HUES64 (cell line): ENCODE measurements at regions not wholly inside any gene's neighbourhood (a gene's known extent, or its start where the extent isn't known, plus 50 kb on each side); places are given as distances from the start of the nearest gene placed in this dataset.
A peak's percentile ranks its signal among the peaks of the same experiment; 100 is the strongest.

Experiments used
- H3K27ac ChIP-seq: 2 replicates; pipeline ENCODE4 v1.7.0; 2013; ENCODE audit warnings: low read depth, low read length, inconsistent platforms
- H3K27me3 ChIP-seq: 2 replicates; pipeline ENCODE4 v1.6.1; 2013; ENCODE audit warnings: mild to moderate bottlenecking, low read length; ENCODE audit not compliant: insufficient read depth
- H3K36me3 ChIP-seq: 2 replicates; pipeline ENCODE4 v1.6.1; 2013; ENCODE audit warnings: mild to moderate bottlenecking, low read length; ENCODE audit not compliant: insufficient read depth
- H3K4me1 ChIP-seq: 2 replicates; pipeline ENCODE4 v1.6.1; 2013; ENCODE audit warnings: mild to moderate bottlenecking, low read length, moderate library complexity; ENCODE audit not compliant: insufficient read depth
- H3K4me3 ChIP-seq: 2 replicates; pipeline ENCODE4 v1.5.1; 2013; ENCODE audit warnings: mild to moderate bottlenecking, low read length, moderate library complexity
- H3K9ac ChIP-seq: 2 replicates; pipeline ENCODE4 v1.6.1; 2013; ENCODE audit warnings: mild to moderate bottlenecking, low read depth, low read length
- H3K9me3 ChIP-seq: 2 replicates; pipeline ENCODE4 v1.6.1; 2013; ENCODE audit warnings: low read depth, low read length; ENCODE audit not compliant: insufficient read depth
- WGBS: fragments of 150-250, 120-280 bp; methylation state at CpG from one replicate; pipeline ENCODE4 v1.1.7; 2013; ENCODE audit warnings: missing lambda C conversion rate; 5-methylcytosine and 5-hydroxymethylcytosine counted together

- no peaks in the 10 kb centered on the region for H3K27me3 ChIP-seq
- no peaks in the 10 kb centered on the region for H3K4me1 ChIP-seq
- WGBS = 91% methylated on average over 3 of the region's 3 CpGs
- peaks cover 10% of the 10 kb centered on the region for H3K9me3 ChIP-seq
- no peaks in the 10 kb centered on the region for H3K36me3 ChIP-seq
- no peak overlapping the region for H3K27ac ChIP-seq
- no peak overlapping the region for H3K4me3 ChIP-seq
- no peak overlapping the region for H3K9ac ChIP-seq
Measured at GRCh38 chr1:115577513-115577912, 64.3 kb upstream of the VANGL1 start.

DNA sequence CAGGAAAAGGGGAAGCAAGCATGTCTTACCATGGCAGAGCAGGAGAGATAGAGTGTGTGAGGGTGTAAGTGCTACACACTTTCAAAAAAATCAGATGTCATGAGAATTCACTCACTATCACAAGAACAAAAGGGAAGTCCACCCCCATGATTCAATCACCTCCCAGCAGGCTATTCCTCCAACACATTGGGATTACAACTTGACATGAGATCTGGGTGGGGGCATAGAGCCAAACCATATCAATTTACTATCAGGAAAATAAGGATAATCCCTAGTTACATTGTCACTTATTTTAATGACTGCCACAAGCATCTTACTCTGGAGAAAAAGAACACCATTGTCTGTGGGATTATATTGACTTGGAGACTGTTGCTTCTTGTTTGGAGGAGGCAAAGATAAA lies 66.1 kb upstream of the VANGL1 start:
- no peak overlapping the region for H3K27ac ChIP-seq
- no peak overlapping the region for H3K9ac ChIP-seq
- no peak overlapping the region for H3K4me3 ChIP-seq
- H3K36me3 ChIP-seq = no peaks in the 10 kb centered on the region
- peaks cover 17% of the 10 kb centered on the region for H3K9me3 ChIP-seq
- no peaks in the 10 kb centered on the region for H3K27me3 ChIP-seq
- H3K4me1 ChIP-seq = no peaks in the 10 kb centered on the region

DNA sequence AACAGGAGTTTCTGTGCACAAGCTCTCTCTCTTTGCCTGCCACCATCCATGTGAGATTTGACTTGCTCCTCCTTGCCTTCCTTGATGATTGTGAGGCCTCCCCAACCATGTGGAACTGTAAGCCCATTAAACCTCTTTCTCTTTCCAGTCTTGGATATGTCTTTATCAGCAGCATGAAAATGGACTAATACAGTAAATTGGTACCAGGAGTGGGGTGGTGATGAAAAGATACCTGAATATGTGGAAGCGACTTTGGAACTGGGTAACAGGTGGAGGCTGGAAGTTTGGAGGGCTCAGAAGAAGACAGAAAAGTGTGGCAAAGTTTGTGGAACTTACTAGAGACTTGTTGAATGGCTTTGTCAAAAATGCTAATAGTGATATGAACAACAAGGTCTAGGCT lies 69.1 kb upstream of the VANGL1 start:
- H3K4me1 ChIP-seq = no peaks in the 10 kb centered on the region
- H3K36me3 ChIP-seq = no peaks in the 10 kb centered on the region
- no peak overlapping the region for H3K4me3 ChIP-seq
- no peak overlapping the region for H3K27ac ChIP-seq
- peaks cover 17% of the 10 kb centered on the region for H3K9me3 ChIP-seq
- WGBS = 92% methylated on average over 1 of the region's 1 CpG
- H3K27me3 ChIP-seq = no peaks in the 10 kb centered on the region
- no peak overlapping the region for H3K9ac ChIP-seq

DNA sequence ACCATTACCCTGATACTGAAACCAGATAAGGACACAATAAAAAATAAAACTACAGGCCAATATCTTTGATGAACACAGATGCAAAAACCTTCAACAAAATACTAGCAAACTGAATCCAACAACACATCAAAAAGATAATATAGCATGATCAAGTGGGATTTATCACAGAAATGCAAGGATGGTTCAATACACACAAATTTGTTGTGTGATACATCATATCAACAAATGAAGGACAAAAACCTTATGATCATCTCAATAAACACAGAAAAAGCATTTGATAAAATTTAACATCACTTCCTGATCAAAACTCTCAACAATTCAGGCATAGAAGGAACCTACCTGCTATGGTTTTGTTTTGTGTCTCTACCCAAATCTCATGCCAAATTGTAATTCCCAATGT lies 74.3 kb upstream of the VANGL1 start:
- H3K9ac ChIP-seq = no peak overlapping the region
- peaks cover 26% of the 10 kb centered on the region for H3K27me3 ChIP-seq
- no peak overlapping the region for H3K4me3 ChIP-seq
- H3K36me3 ChIP-seq = no peaks in the 10 kb centered on the region
- peaks cover 14% of the 10 kb centered on the region; the same call in 1 of the 2 replicates for H3K9me3 ChIP-seq
- H3K4me1 ChIP-seq = peaks cover 4% of the 10 kb centered on the region; the same call in 1 of the 2 replicates
- H3K27ac ChIP-seq = no peak overlapping the region

- H3K9me3 ChIP-seq = peaks cover 9% of the 10 kb centered on the region; the same call in 1 of the 2 replicates
- peaks cover 4% of the 10 kb centered on the region; the same call in 1 of the 2 replicates for H3K4me1 ChIP-seq
- no peak overlapping the region for H3K9ac ChIP-seq
- H3K36me3 ChIP-seq = no peaks in the 10 kb centered on the region
- H3K4me3 ChIP-seq = no peak overlapping the region
- WGBS = 89% methylated on average over 3 of the region's 3 CpGs
- no peak overlapping the region for H3K27ac ChIP-seq
- H3K27me3 ChIP-seq = peaks cover 26% of the 10 kb centered on the region
Measured at GRCh38 chr1:115565791-115566190, 76.0 kb upstream of the VANGL1 start.

DNA sequence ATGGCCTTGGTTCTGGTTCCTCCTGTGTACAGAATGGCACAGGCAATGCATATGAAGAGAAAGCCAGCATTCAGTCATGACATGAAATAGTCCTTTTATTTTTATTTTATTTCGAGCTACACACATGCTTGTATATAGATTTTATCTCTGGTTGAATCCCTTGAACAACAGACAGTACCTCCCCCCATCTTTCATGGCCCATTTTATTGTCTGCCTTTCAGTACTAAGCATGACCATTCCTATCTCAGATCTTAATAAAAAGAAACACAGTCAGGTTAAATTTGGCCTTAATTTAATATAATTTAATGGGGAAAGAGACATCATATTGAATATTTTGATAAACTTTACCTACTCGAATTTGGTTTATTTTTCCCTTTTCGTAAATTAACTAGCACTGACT lies 76.4 kb upstream of the VANGL1 start:
- no peak overlapping the region for H3K9ac ChIP-seq
- H3K36me3 ChIP-seq = no peaks in the 10 kb centered on the region
- H3K27me3 ChIP-seq = peaks cover 26% of the 10 kb centered on the region
- H3K4me1 ChIP-seq = peaks cover 4% of the 10 kb centered on the region; the same call in 1 of the 2 replicates
- no peak overlapping the region for H3K27ac ChIP-seq
- H3K9me3 ChIP-seq = peaks cover 9% of the 10 kb centered on the region; the same call in 1 of the 2 replicates
- H3K4me3 ChIP-seq = no peak overlapping the region
- 86% methylated on average over 3 of the region's 3 CpGs for WGBS

- H3K27me3 ChIP-seq = peaks cover 26% of the 10 kb centered on the region
- H3K36me3 ChIP-seq = no peaks in the 10 kb centered on the region
- peaks cover 9% of the 10 kb centered on the region; the same call in 1 of the 2 replicates for H3K9me3 ChIP-seq
- peak overlapping the region; percentile 46 for H3K4me3 ChIP-seq
- no peak overlapping the region for H3K27ac ChIP-seq
- 74% methylated on average over 21 of the region's 25 CpGs for WGBS
- H3K4me1 ChIP-seq = peaks cover 4% of the 10 kb centered on the region; the same call in 1 of the 2 replicates
- no peak overlapping the region for H3K9ac ChIP-seq
Measured at GRCh38 chr1:115564201-115564600, 77.6 kb upstream of the VANGL1 start.

GRCh38 chr1:115560027-115560426 lies 81.7 kb upstream of the VANGL1 start:
- Histone ChIP-seq H3K27me3 (peaks cover 17% of the 10 kb centered on the region), H3K36me3 (no peaks in the 10 kb centered on the region), H3K27ac (no peak overlapping the region), H3K9me3 (no peaks in the 10 kb centered on the region), H3K9ac (no peak overlapping the region), H3K4me1 (peaks cover 9% of the 10 kb centered on the region; the same call in 1 of the 2 replicates), H3K4me3 (no peak overlapping the region)
- WGBS = 54% methylated on average over 6 of the region's 7 CpGs

- 95% methylated on average over 2 of the region's 2 CpGs for WGBS
- Histone ChIP-seq H3K4me3 (no peak overlapping the region), H3K27me3 (no peaks in the 10 kb centered on the region), H3K4me1 (peaks cover 5% of the 10 kb centered on the region; the same call in 1 of the 2 replicates), H3K36me3 (no peaks in the 10 kb centered on the region), H3K27ac (no peak overlapping the region), H3K9me3 (no peaks in the 10 kb centered on the region), H3K9ac (no peak overlapping the region)
Measured at GRCh38 chr1:115558275-115558674, 83.5 kb upstream of the VANGL1 start.

DNA sequence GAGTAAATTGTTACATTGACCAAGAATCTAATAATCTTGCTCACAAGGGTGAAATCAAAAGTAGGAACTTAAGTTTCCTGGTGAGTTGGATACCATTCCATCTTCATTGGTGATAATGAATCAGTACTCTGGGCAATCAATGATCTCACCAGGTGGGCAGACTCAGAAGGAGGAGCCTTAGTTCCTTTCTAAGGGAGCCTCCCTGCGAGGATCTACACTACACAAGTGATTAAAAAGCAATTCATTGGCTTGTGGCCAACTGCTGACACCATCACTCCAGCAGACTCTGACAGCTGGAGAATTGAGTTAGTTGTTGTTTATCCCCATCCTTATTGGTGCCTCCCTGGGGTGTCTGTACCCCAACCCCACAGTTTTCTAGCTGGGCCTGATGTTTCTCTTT lies 84.1 kb upstream of the VANGL1 start:
- Histone ChIP-seq H3K9me3 (no peaks in the 10 kb centered on the region), H3K4me3 (no peak overlapping the region), H3K4me1 (peaks cover 5% of the 10 kb centered on the region; the same call in 1 of the 2 replicates), H3K36me3 (no peaks in the 10 kb centered on the region), H3K9ac (no peak overlapping the region), H3K27ac (no peak overlapping the region), H3K27me3 (no peaks in the 10 kb centered on the region)
- WGBS = 71% methylated on average over 1 of the region's 1 CpG

DNA sequence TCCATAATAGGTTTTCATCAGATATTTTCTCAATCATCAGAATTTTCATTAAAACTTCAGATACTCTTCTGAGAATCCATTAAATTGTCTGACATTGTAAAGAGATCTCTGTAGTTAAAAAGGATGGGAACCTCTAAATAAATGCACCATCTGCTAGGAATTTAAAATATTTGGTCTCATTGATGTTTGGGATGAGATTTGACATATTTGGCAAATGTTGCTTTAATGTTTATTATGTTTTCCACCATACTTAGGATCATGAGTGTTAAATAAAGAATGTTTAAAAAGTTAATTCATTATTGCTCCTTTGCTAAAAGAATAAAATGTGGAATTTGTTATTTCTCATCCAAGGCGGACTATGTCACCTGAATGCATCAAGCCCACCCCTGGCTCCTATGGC lies 85.5 kb upstream of the VANGL1 start:
- no peak overlapping the region for H3K27ac ChIP-seq
- no peak overlapping the region for H3K4me3 ChIP-seq
- 100% methylated on average over 1 of the region's 1 CpG for WGBS
- peaks cover 5% of the 10 kb centered on the region; the same call in 1 of the 2 replicates for H3K4me1 ChIP-seq
- no peak overlapping the region for H3K9ac ChIP-seq
- H3K27me3 ChIP-seq = no peaks in the 10 kb centered on the region
- no peaks in the 10 kb centered on the region for H3K36me3 ChIP-seq
- H3K9me3 ChIP-seq = no peaks in the 10 kb centered on the region

DNA sequence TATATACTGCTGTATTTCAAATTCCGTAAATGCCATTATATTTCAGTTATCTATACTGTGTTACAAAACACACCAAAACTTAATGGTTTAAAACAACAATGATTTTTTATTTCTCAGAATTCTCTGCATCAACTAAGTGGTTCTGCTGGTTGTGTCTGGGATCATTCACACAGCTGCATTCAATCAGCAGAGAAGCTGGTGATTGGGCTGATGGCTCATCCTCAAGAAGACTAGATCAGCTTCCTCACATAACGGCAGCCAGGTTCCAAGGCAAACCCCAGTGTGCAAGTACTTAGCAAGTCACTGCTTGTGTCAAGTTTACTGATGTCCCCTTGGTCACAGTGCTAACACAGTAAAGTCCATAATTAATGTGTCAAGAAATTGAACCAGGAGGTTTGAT lies 86.3 kb upstream of the VANGL1 start:
- H3K4me1 ChIP-seq = peaks cover 5% of the 10 kb centered on the region; the same call in 1 of the 2 replicates
- no peaks in the 10 kb centered on the region for H3K36me3 ChIP-seq
- H3K9ac ChIP-seq = no peak overlapping the region
- no peaks in the 10 kb centered on the region for H3K9me3 ChIP-seq
- no peak overlapping the region for H3K27ac ChIP-seq
- no peaks in the 10 kb centered on the region for H3K27me3 ChIP-seq
- 81% methylated on average over 1 of the region's 2 CpGs for WGBS
- H3K4me3 ChIP-seq = no peak overlapping the region
